ENCODE measurements at regions not wholly inside any gene's neighbourhood (a gene's known extent, or its start where the extent isn't known, plus 50 kb on each side); places are given as distances from the start of the nearest gene placed in this dataset.
"Not testable (repeated sequence)": the region's sequence is repeated elsewhere in the genome, so short reads cannot be mapped to it uniquely, and the experiment has no call there.

DNA sequence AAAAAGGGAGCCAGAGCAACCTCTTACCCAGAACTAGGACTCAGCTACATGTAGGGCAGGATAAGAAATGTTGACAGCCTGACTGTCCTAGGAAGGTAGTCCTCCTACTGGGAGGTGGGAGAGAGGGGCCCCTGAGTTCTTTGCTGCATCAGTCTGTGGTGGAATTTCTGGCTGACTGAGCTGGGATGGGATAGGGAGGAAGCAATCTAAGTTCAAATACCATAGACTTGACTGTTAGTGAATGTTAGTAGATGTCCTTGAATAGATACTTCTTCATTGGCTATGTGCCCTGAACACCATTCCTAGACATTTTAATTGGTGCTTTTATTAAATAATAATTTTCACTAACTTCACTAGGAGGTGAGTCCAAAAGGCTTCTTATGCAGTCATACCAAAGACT is 1343.6 kb upstream of the CITED2 start:
- DNase-seq, result no peak

DNA sequence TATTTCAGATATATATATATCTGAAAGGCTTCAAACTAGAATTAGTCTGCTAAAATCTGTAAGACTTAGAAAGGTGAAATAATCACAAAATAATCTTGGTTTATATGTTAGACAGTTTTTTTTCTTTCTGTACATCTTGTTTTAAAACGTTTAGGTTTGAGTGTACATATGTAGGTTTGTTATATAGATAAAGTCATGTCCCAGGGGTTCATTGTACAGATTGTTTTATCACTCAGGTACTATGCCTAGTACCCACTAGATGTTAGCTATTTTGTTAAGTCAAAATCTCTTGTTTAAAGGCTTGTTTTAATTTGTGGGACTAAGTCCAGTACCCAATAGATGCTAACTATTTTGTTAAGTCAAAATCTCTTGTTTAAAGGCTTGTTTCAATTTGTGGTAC is 1339.0 kb upstream of the CITED2 start:
- DNase-seq, result no peak

DNA sequence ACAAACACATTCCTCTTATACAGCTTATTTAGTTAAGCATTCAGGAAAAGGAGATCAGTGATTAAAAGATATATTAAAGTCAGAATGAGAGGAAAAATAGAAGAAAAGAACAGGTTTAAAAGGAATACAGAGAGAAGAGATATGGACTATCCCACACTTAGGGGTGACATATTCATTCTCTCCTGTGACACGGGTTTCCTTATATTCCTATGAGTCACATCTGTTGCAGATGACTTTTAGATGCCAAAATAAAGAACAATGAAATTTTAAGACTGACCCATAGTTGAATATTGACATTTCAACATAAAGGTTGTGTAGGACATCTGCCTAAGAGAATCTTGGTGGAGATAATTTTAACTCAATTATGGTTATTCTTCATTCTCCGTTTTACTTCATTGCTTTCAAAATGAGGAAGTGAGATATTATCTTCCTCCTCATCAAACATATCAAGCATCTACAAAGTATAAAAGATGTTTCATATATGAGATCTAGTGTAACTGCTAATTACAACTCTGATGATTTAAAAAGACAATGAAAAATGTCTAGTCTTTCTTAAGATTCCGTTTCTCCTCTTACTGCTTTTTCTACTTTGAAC is 1336.7 kb upstream of the CITED2 start:
- no peak for DNase-seq

DNA sequence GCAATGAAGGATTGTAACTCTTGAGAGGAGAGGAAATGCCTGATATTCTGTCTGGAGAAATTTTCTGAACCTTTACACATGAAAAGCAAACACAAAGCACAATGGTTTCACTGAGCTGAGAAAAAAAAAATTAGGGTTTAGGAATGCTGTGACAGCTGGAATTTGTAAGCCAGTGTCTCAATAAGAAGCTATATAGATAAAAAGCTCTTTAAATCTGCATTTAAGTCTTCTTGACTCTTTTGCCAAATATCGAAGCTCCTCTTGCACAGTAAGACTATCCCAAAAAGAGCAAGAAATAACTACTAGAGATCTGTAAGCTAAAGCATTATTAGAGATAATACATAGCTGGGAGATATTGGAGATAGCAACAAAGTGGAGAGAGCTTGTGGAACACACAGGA is 1334.0 kb upstream of the CITED2 start:
- no peak for DNase-seq

DNA sequence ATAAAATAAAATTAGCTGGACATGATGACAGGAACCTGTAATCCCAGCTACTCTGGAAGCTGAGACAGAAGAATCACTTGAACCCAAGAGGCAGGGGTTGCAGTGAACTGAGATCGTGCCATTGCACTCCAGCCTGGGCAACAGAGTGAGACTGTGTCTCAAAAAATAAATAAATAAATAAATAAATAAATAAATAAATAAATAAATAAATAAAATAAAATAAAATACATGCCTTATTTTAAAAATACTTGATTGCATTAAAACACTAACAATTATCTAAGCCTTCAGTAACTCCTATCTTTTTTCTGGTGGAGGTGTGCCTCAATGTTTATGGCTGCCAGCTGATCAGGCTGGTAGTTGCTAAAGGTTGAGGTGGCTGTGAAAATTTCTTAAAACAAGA is 1329.6 kb upstream of the CITED2 start:
- DNase-seq, result not testable (repeated sequence)

DNA sequence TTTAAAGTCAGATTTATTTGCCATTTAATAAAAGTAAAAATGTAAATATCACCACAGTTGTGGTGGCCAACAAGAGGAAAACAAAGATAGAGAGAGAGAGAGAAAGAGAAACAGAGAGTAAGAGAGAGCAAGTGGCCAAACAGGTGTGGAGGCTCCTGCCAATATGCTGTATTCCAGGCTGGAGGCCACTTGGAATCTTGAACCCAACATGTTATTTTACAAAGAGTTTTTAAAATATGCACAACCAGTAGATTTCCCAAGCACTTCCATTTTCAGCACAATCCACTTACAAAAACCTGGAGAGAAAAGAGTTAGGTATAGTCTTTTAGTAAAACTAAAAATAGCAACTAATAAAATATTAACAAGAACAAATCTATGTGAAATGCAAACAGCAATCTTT is 1323.1 kb upstream of the CITED2 start:
- no peak for DNase-seq

DNA sequence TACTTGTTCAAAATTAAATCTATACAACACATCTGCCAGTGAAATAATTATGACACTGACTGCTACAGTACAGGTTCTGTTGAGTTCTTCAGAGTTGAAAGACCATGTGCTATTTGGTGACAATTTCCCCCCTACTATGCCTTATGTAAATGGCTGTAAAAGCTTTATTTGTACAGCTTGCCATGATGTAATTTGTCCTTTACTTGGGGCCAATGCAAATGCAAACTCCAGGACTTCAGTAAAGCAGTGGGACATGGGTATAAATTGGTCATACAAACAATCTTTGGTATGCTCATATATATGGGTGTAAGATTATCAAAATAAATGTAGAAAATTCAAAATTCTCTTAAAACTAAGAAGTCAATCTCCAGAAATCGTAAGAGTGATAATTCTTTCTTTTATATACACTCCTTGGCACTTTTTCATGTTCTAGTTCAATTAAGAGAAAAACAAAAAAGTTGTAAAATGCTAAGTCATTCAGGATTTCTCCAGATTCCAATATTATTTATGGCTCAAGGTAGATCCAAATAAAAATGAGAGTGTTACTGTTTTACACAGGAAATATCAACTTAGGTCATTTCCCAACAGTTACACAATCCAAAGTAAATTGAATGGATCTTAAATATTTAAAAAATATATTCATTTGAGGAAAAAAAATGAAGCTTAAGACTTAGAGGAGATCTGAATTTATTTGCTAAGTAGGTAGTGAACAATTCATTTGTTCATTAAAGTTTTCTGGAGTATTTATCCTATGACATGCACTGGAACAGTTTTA is 1310.5 kb upstream of the CITED2 start:
- peak; percentile 43 for DNase-seq

DNA sequence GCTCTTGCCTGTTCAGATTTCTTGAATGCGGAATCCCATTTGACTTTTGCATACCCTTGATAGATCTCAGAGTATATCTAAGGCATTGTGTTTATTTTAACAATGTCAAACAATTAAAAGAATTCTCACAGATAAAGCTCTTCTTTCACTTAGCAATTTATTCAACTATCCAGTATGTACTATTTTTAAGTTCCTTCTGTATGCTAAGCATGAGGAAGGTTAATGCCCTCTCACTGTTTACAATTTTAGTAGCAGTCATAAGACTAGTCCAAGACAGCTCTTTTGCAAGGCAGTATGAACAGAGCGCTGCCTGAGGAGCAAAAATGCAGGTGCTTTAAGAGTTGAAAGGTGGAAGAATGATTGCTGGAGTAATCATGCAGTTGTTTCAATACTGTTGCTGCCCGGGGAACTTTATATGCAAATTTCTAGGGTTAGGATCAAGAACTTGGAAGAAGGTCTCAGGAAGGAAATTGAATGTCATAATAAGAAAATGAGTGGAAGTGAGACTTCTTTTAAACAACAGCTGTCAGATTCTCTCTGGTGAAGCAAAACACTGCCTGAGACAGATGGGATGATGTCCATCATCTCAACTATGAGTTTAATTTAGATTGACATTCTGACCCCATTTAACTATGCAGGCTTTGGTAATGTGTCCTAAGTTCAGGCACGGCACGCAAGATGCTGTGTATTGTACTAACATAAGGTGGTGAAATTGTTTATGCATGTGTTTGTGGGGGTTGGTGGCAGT is 1303.5 kb upstream of the CITED2 start:
- no peak for DNase-seq

DNA sequence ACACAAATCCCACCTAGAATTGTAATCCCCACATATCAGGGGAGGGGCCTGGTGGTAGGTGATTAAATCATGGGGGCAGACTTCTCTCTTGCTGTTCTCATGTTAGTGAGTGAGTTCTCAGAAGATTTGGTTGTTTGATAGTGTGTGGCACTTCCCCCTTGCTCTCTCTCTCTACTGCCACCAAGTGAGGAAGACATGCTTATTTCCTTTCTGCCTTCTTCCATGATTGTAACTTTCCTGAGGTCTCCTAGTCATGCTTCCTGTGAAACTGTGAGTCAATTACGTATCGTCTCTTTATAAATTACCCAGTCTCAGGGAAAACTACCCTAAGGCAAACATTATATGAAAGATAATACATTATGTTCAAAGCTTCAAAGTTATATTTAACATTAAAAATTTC is 1297.5 kb upstream of the CITED2 start:
- DNase-seq, result no peak

DNA sequence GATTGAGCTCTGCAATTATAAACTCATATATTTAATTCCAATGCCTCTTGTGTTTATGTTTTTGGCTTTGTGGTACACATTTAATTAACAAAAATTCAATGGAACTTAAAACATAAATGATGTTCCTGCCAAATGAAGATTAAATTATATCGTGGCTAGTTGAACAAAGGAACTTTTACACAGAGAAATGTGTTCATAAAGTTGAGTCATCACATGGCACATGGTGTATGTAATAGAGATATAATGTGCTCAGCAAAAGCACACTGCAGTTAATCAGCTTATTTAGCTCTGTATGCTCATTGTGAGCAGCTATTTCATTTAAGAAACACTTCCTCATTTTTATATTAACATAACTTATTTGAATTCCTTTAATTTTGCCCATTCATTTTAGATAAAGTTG is 1295.6 kb upstream of the CITED2 start:
- DNase-seq, result no peak

DNA sequence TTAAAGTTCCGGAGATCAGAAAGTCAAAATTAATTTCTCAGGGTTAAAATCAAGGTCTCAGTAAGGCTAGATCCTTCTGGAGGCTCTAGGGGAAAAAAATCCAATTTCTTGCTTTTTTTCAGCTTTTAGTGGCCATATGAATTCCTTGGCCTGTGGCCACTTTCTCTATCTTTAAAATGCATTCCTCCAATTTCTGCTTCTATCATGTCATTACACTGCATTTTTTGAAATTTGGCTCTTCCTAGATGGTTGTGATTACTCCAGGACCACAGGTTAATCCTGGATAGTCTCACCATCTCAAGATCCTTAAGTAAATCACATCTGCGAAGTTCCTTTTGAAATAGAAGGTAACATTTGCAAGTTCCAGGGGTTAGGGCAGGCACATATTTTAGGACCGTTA is 1294.9 kb upstream of the CITED2 start:
- DNase-seq, result no peak

DNA sequence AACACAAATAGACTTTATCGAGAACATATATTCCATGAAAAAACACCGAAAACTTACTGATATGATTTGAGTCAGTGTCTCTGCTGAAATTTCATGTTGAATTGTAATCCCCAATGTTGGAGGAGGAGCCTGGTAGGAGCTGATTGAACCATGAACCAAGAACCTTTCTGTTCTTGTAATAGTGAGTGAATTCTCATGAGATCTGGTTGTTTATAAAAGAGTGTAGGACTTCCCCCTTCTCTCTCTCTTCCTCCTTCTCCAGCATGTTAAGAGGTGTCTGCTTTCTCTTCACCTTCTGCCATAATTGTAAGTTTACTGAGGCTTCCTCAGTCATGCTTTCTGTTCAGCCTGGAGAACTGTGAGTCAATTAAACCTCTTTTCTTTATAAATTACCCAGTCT is 1289.3 kb upstream of the CITED2 start:
- DNase-seq, result no peak

DNA sequence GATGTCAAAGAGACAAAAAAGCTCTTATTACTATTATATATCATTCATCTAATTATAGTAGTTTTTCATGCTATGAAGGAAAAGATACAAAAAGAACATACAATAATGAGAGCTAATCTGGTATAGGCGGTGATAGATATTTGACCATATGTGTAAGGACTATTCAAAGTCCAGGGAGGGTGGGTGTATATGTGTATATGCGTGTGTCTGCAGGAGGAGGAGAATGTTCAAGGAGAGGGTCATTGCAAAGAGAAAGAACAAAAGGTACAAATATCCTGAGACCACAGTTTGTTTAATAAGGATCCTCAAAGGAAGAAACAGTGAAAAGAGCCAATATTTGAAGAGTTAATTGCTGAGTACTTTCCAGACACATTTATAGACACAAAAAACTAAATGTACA is 1288.6 kb upstream of the CITED2 start:
- DNase-seq, result no peak

DNA sequence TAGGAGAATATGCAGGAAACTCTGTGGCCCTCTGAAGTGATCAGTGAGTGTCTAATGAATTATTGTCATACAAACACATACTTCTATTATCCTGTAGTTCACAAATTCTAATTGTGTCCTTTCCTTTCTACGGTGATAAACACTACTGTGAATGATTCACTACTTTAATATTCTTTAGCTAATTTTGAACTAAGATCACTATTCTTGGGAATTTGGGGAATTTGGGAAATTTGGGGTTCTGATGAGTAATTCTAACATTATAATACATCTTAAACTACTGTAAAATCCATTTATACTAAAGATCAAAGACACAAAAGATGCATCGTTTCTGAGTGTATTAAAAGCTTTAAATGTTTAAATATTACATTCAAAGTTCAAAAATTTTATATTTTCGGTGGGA is 1287.2 kb upstream of the CITED2 start:
- no peak for DNase-seq

DNA sequence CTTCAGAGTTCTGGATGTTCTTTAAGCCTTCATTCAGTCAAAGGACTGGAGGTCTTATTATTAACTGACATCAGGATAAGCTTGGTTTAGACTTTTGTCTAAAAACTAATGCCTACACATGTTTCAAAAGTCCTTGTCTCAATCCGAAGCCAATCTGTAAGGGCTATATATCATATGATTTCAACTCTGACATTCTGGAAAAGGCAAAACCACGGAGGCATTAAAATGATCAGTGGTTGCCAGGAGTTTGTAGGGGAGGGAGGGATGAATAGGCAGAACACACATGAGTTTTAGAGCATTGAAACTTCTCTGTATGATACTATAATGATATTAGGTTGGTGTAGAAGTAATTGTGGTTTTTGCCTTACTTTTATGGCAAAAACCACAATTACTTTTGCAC is 1285.8 kb upstream of the CITED2 start:
- no peak for DNase-seq

DNA sequence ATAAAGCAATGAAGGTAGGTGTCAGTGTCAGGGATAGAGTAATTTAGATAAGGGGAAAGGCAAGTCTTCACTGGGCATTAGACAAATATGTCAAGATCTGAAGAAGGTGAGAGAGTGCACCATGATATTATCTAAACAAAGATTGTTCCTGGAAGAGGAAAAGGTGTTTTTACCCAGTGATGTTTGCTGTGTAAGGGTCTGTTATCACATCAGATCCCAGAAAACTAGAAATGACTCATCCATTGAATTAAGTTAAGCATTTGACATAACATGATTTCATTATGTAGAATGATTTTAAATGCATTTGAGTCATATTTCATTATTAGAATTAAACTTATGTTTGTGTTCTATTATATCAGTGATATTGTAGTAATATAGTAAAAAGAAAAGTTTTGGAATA is 1279.5 kb upstream of the CITED2 start:
- DNase-seq, result no peak

DNA sequence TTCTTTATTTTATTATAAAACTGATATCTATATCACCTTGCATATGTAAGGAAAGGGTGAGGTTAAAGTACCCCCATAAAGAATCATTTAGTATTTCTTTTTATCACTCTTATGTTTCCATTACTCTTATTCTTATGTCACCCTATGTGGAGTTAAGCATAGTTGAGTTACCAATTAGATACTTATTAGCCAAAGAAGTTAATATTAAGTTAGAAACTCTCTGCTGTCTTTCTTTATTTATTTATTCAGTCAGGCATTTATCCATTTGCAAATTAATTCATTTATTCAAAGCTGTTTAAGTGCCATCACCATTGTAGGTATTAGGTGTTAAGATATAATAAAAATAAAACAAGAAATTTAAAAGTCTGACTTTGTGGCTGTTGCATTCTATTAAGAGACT is 1279.1 kb upstream of the CITED2 start:
- no peak for DNase-seq

DNA sequence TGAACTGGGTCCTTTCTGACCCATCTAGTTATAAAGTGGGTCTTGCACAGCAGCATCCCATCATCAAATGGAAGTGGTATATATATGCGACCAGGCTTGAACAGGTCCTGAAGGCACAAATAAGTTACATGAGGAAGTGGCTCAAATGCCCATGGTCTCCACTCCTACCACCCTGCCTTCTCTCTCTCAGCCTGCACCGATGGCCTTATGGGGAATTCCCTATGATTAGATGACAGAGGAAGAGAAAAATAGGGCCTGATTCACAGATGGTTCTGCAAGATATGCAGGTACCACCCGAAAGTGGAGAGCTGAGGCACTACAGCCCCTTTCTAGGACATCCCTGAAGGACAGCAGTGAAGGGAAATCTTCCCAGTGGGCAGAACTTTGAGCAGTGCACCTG is 1275.1 kb upstream of the CITED2 start:
- not testable (repeated sequence) for DNase-seq

DNA sequence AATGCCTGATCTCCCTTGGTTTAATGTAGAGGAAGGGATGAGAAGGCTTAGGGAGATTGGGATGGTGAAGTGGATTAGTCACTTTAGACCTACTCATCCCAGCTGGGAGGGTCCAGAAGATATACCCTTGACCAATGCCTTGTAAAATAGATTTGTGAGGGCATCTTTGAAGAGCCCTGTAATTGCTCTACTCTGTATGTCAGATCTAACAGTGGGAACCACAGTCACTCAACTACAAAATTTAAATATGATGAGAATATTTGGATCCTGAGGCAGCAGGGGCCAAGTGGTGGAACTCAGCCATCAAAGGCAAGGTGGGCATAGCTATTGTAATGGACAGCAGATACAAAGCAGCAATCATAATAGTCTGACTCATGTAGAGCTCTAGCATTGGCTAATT is 1272.9 kb upstream of the CITED2 start:
- not testable (repeated sequence) for DNase-seq

DNA sequence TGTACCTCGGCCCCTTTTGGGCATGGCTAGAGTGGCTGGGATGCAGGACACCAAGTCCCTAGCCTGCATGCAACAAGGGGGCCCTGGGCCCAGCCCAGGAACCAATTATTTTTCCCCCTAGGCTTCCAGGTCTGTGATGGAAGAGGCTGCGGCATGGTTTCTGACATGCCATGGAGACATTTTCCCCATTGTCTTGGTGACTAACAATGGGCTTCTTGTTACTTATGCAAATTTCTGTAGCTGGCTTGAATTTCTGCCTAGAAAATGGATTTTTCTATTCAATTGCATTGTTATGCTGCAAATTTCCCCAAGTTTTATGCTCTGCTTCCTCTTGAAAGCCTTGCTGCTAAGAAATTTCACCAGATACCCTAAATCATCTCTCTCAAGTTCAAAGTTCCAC is 1269.6 kb upstream of the CITED2 start:
- DNase-seq, result no peak

DNA sequence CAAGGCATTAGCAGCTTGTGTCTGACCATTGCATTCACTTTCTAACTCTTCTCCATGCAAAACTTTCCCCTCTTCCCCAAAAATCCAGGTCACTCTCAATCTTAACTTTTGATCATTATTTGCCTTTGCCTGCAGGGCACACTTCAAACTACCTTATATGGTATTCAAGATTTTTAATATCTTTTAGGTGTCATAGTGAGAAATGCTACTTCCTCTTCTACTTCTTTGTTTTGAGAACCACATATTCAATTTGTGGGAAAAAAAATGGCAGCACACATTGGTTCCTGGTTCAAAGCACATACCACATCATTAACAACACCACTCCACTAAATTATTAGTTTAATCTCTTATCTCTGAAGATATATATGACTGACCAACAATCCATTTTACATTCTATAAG is 1267.0 kb upstream of the CITED2 start:
- DNase-seq, result no peak

DNA sequence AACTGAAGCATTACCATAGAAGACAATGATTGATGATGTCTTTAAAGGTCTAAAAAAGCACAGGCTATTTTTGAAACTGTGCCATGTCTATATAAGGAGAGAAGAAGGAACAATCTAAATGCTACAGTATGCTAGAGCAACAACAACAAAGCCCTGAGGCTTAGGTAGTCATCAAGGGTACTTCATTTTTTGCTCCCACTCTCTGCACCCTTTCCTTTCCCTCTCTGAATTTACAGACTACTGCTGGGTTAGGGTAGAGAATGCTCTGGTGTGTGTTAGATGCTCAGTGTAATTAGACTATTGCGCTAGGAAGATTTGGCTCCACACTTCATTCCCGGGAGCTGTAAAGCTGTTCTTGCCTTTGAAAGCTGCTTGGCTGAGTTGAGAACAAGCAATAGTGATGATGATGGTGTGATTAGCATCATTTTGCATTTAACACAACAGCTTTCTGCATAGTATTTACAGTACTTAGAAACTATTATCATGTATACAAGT is 1262.5 kb upstream of the CITED2 start:
- no peak for DNase-seq

DNA sequence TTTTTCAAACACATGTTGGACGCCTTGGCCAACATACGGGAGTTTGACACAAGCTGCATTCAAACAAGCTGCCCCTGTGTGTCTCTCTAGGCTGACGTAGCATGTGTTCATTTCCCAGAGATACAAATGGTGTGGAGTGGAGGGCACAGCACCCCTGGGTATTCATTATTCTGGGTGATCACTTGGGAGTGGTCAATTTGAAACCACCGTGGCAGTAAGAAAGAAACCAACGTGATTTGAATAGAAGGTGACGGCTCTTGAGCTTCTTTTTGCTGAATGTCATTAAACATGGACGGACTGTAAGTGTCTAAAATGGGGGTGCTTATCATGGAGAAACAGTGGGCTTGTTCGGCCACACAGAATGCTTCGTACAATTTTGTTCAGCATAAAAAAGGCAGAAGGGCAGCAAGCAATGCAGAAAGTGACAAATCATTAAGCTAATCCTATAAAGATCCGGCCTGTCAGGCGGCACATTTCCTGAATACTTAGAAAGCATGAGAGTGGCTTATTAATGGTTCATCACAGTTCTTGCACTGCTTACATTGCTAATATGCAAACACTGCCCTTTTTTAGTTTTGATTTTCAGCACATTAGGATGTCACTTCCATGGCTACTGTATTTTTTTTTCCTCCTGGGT is 1261.9 kb upstream of the CITED2 start:
- peak; percentile 13 for DNase-seq

DNA sequence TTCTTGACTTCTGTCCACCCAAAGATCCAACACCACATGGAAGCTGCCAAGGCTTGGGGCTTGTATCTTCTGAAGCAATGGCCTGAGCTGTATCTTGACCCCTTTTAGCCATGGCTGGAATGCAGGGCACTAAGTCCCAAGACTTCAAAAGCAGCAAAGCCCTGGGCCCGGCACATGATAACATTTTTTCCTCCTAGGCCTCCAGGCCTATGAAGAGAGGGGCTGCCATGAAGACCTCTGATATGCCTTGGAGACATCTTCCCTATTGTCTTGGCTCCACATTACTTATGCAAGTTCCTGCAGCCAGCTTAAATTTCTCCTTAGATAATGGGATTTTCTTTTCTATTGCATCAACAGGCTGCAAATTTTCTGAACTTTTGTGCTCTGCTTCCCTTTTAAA is 1252.6 kb upstream of the CITED2 start:
- DNase-seq, result no peak

Data from NCI-H510A treated with DMSO at 0.1 percent for 48 hours (cell line).